MV-4-11 (cell line): ENCODE measurements at regions not wholly inside any gene's neighbourhood (a gene's known extent, or its start where the extent isn't known, plus 50 kb on each side); places are given as distances from the start of the nearest gene placed in this dataset.
"Not testable (repeated sequence)": the region's sequence is repeated elsewhere in the genome, so short reads cannot be mapped to it uniquely, and the experiment has no call there.

ENCODE experiments used
- DNase-seq: peaks from one replicate; lab custom pipeline; 2025; lab: John Stamatoyannopoulos, UW

DNA sequence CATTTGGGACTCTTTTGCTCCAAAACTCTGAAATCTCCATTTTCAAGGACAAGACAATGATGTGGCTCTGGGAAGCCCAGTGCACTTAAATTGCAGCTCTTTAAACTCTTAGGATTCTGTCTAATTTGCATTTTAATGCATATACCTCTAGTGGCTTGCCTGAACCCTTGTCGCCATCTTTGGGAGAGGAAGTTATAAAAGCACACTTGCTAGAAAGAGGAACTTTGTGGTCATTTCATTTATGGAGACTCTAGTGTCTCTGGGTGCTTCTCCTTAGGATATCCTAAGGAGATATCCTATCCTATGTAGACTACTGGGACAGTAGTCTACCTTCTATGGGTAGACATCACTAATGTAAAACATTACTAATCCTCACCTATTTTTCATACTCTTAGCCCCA is 77.3 kb upstream of the SLC1A3 start:
- DNase-seq: peak; percentile 84

DNA sequence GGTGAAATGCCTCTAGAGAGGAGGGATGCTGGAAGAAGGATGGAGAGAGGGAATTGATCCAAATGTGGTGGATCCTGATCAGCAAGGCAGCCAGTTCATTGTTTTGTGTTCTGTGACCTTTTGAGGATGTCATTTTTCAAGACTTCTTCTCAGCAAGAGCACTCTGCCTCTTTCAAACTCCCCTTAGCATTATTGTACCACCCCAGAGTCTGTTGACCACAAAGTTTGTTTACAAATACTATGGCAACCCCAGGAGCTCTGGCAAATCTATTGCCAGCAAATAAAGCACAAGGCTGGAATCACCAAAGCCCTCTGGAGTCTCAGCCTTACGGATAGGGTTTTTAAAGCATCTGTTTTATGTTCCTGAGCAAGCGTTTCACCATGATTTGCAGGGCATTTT is 76.2 kb upstream of the SLC1A3 start:
- DNase-seq: no peak

DNA sequence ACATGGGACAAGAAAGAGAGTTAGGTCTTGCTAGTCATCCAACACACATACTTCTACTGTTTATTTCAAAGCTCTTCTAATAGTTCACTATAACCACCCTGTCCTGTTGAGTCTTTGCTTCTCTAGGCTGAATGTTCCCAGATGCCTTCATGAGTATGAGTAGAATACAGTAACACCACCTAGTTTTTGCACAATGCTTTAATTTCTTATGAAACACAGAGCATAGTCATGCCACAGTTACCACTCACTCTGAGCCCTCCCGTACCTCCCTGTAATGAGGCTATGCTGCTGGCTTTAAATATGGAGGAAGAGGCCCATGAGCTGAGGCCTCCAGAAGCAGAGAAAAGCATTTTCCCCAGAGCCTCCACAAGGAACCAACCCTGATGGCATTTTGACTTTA is 75.0 kb upstream of the SLC1A3 start:
- DNase-seq: peak; percentile 13

DNA sequence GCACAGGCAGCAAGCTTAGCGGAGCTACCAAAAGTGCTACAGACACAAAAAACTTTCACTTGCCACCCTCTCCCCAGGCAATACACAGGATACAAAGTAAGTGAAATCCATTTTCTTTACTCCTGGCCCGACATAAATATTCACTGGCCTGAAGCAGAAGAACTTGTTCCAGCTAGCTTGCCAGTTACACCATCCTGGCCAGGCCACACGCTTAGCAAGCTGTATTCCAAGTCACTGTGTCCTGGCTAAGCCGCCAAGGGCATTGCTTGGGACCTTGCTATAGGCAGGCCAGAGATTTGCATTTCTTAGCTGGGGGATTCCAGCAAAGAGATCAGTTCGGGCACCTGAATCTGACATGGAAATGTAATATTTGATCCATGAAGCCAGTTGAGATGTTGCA is 71.0 kb upstream of the SLC1A3 start:
- DNase-seq: no peak

DNA sequence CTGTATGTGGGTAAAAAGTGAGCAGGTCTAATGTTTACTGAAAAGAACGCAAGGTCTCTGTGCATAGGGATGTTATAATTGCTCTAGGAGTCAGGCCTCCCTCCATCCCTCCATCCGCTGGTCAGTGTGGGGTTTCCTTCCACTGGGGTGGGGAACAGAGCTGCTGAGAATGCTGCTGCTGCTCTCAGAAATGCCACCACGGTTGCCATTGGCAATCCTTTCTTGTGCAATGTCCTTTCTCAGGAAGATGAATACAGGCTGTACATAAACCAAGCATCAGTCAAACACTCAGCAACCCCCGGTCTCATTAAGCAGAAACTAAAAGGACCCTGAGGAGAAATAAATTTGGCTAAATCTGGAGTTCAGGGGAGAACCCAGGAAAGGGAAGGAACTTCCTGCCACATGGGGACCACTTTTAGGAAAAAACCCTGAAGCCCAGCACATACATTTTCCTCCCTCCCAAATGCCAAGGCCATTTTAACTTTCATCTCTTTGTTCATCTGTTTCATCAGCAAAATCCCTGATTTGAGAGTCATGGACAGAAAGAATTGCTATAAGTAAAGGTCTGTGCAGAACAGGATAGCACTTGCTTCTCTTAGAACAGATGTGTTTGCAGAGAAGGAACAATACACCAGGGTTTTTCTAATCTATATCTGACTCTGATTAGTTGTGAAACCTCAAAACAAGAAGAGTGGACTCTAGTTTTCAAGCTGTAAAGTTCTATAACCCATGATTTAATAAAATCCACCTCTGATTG is 70.4 kb upstream of the SLC1A3 start:
- DNase-seq: no peak

DNA sequence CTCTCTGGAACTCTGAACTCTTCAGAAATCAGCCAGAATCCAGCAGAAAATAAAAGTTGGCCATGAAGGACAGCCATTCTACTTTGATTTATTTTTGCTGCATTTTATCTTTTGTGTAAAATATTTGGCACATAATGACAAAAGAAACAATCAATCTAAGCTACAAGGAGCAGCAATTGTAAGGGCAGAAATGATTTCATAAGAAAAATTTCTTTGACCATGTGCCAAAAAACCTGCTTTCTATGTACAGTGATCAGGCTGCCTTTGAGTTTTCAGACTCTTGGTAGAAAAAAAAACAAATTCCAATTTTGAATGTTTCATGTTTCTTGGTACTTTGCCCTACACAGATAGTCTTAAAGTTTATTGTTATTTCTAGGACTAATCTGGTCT is 69.8 kb upstream of the SLC1A3 start:
- DNase-seq: no peak

DNA sequence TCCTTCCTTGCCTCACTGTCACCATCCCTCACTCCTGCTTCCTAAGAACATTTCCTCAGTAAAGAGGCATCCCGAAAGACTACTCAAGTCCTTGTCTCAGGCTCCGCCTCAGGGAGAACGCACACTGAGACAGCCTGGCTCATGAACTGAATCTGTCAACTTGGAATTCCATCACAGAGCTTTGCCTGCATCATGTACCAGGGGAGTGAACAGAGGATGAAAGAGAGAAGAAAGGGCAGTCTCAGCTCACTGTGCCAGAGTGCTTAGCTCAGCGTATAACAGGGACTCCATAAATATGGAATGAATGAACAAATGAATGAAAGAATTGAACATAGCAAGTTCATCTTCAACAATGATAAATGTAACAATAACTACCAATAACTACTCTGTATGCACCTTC is 68.7 kb upstream of the SLC1A3 start:
- no peak for DNase-seq

DNA sequence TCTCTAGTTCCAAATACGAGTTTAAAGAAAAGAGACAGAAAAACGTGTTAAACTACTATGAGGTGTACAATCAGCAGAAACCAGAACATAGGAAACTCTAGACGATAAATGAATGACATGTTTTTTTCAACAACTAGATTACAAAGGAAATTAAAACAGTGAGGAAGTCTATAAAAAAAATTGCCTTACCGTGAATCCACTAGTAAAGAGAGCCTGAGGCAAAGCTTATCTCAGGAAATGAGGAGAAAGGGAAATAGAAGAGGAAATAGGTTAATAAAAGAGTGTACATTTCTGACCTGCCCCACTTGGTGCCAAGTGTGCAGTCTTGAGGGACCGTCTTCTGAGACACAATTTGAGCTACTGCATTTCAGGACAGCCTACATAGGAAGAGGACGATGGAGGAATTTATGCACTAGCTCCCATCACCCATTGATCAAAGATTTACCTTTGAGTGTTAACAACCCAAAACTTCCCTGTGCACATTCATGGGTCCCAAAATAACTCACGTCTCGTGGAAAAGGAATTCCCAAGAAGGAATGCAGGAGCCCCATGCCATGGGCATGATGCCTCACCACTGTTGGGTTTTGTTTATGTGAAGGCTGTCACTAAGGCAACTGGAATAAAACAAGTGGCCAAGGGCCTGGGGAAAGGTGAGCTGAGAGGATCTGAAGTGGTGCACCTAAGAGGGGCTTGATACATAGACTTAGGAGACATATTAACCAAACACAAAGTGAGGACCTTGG is 53.6 kb upstream of the SLC1A3 start:
- DNase-seq: no peak

DNA sequence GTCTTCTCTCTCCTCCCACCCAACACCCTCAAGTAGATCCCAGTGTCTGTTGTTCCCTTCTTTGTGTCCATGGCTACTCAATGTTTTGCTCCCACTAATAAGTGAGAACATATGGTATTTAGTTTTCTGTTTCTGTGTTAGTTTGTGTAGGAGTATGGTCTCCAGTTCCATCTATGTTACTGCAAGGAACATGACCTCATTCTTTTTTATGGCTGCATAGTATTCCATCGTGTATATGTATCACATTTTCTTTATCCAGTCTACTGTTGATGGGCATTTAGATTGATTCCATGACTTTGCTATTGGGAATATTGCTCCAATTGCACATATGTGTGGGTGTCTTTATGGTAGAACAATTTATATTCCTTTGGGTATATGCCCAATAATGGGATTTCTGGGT is 51.4 kb upstream of the SLC1A3 start:
- not testable (repeated sequence) for DNase-seq
